ENCODE measurements at regions not wholly inside any gene's neighbourhood (a gene's known extent, or its start where the extent isn't known, plus 50 kb on each side); places are given as distances from the start of the nearest gene placed in this dataset.

DNA sequence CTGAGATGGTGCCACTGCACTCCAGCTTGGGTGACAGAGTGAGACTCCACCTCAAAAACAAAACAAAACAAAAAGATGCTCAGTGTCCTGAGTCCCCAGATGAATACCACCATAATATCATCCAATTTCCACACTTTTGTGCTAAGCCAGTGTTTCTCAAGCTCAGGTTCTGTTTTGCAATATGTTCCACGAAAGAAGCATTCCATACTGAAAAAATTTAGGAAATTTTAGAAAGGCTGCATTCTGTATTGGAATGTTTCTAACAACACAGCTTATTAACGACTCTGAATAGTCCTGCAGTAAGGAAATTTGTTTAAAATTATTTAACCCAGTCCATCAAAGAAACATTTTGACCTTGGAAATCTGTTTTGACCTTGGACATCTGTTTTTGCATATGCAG lies 142.4 kb downstream of the EPC1 start:
- no peaks in the 10 kb centered on the region for H3K36me3 ChIP-seq (ENCODE audit: control insufficient read depth, insufficient read depth, low read length)
- no peaks in the 10 kb centered on the region for H3K79me1 ChIP-seq (ENCODE audit: low read depth in 1 of 2, low read length in 2 of 2)
- dilution Hi-C loops (cut with HindIII; ENCODE audit: low sequenced_read_pairs, unreplicated experiment), result no loop called here
- no peak; the same call in 1 of the 2 replicates for ATAC-seq (ENCODE audit: low read depth)
- H2BK20ac ChIP-seq (ENCODE audit: low read depth, low read length), result no peak overlapping the region
- H4K20me1 ChIP-seq (ENCODE audit: insufficient read depth, low read length), result no peaks in the 10 kb centered on the region
- H3K4me3 ChIP-seq (ENCODE audit: insufficient read depth, low read depth, low read length), result no peak overlapping the region
- H4K8ac ChIP-seq (ENCODE audit: low read depth in 2 of 2, low read length in 2 of 2), result no peak overlapping the region
- ChIA-PET CTCF (no interaction called here), POLR2A (ENCODE audit: unreplicated experiment) (interaction anchor here (0.6 kb wide), 1 partner anchor 170 kb away, joined by 4 read pairs; no protein-coding TSS in a partner anchor)
- H2BK120ac ChIP-seq (ENCODE audit: low read depth, low read length), result no peak overlapping the region
- no peak overlapping the region for H2BK5ac ChIP-seq (ENCODE audit: low read depth, low read length, poor library complexity, severe bottlenecking)
- WGBS, 2 experiments (ENCODE audit: extremely low coverage in 2 of 2, insufficient read length in 1 of 2), result no CpG with 5 or more reads among the region's 2 CpGs
- no peak overlapping the region for H4K5ac ChIP-seq (ENCODE audit: low read depth, low read length)
- no peak overlapping the region for H3K4ac ChIP-seq (ENCODE audit: low read depth, low read length)
- no peak overlapping the region for H3K23ac ChIP-seq (ENCODE audit: low read depth, low read length)
- no peak for DNase-seq
- H2AK5ac ChIP-seq (ENCODE audit: low read depth, low read length), result no peak overlapping the region
- intact Hi-C loops (cut with micrococcal nuclease), result loop anchor here (5.0 to 10.0 kb wide), 2 partner anchors 150 to 367 kb away; partner anchors contain the start of gene KIF5B
- H2BK15ac ChIP-seq (ENCODE audit: low read depth, low read length), result no peak overlapping the region
- H3K27ac ChIP-seq (ENCODE audit: insufficient read depth, low read length), result no peak overlapping the region
- no peak overlapping the region for H2AK9ac ChIP-seq (replicated peaks; ENCODE audit: low read depth, low read length, poor library complexity)
- H3K14ac ChIP-seq (replicated peaks; ENCODE audit: low read depth, low read length), result no peak overlapping the region
- H3K27me3 ChIP-seq (ENCODE audit: control insufficient read depth, insufficient read depth, low read length), result peaks cover 2% of the 10 kb centered on the region; the same call in 1 of the 2 replicates
- H3K18ac ChIP-seq (ENCODE audit: low read depth, low read length), result no peak overlapping the region
- no peak overlapping the region for H3K4me2 ChIP-seq (ENCODE audit: low read depth, low read length)
- in situ Hi-C loops (cut with MboI; ENCODE audit: low sequenced_read_pairs), result loop anchor here (25.0 kb wide), 1 partner anchor 342 kb away; no protein-coding TSS in a partner anchor
- H3K4me1 ChIP-seq (ENCODE audit: control insufficient read depth, insufficient read depth, low read length), result peaks cover 1% of the 10 kb centered on the region; the same call in 1 of the 2 replicates
- H3K9ac ChIP-seq (ENCODE audit: low read depth, low read length), result no peak overlapping the region
- H3K56ac ChIP-seq (ENCODE audit: extremely low read depth, insufficient read depth, low read length), result no peak overlapping the region
- H3K9me3 ChIP-seq (ENCODE audit: control insufficient read depth, insufficient read depth, low read length), result no peaks in the 10 kb centered on the region; the same call in 1 of the 2 replicates
- H4K91ac ChIP-seq (ENCODE audit: insufficient read depth, low read depth, low read length), result no peak overlapping the region
- H2AFZ ChIP-seq (replicated peaks; ENCODE audit: low read length, poor library complexity), result no peak overlapping the region
- no TSS peak for BruUV-seq (replicated peaks)
- H3K9me1 ChIP-seq (ENCODE audit: insufficient read depth, low read length), result no peaks in the 10 kb centered on the region
- TF ChIP-seq CEBPB (IDR thresholded peaks at IDR 0.05; ENCODE audit: low read depth, low read length), result no peak
- TF ChIP-seq SMC3 (IDR thresholded peaks at IDR 0.05; ENCODE audit: low read depth, low read length), result no peak
- TF ChIP-seq MAZ (IDR thresholded peaks at IDR 0.05; ENCODE audit: borderline replicate concordance, low read depth, low read length), result no peak

Data from IMR-90 (cell line).